ENCODE measurements at regions not wholly inside any gene's neighbourhood (a gene's known extent, or its start where the extent isn't known, plus 50 kb on each side); places are given as distances from the start of the nearest gene placed in this dataset.

- TF ChIP-seq CTCF (IDR thresholded peaks at IDR 0.05), result no peak
- TF ChIP-seq ZFX (IDR thresholded peaks at IDR 0.05; ENCODE audit: borderline replicate concordance), result no peak
Observed at GRCh38 chr12:5227708-5228373, 184.2 kb downstream of the KCNA5 start.
